SK-N-SH (cell line): ENCODE measurements at regions not wholly inside any gene's neighbourhood (a gene's known extent, or its start where the extent isn't known, plus 50 kb on each side); places are given as distances from the start of the nearest gene placed in this dataset.

Experiments used
- NFIC ChIP-seq: IDR thresholded peaks from 2 replicates; pipeline ENCODE4 v1.4.0; 2012; ENCODE audit warnings: borderline replicate concordance
- SIN3A ChIP-seq: IDR thresholded peaks from 2 replicates; pipeline ENCODE4 v1.6.1; 2012; ENCODE audit warnings: low read depth, mild to moderate bottlenecking, low read length, moderate library complexity, borderline replicate concordance
- TAF1 ChIP-seq: IDR thresholded peaks from 2 replicates; pipeline ENCODE4 v1.6.1; 2012; ENCODE audit warnings: low read depth, mild to moderate bottlenecking, low read length, moderate library complexity, borderline replicate concordance
- YY1 ChIP-seq: IDR thresholded peaks from 2 replicates; pipeline ENCODE4 v1.4.0; 2012; ENCODE audit warnings: low read depth, mild to moderate bottlenecking
- TF ChIP-seq, protein P1 (sequence below): fragments of 150-350 bp; IDR thresholded peaks from 2 replicates; pipeline ENCODE4 v1.6.1; 2017; ENCODE audit warnings: antibody characterized with exemption, low read length, low read depth, borderline replicate concordance
- TF ChIP-seq, protein P2 (sequence below): fragments of 200-600 bp; sonication (generic); IDR thresholded peaks from 2 replicates; pipeline ENCODE4 v1.6.1; 2017; ENCODE audit warnings: antibody characterized with exemption, mild to moderate bottlenecking, moderate library complexity

DNA sequence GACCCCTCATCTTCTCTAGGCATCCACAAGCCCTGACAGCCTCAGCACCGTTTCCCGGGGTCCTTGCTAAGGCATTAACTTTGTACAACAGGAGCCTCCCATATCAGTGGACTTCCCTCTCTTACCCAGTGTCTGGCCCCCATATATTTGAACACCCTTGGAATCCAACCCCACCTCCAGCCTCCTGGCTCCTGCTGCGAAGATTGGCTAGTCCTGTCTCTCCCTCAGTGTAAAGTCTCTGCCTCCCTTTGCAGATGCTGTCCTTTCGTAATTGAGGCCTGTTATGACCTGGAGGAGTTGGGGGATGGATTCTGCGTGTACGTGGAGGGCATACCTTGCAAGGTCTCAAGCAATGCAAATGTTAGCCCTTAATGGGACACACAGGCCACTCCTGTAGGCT is 413.7 kb downstream of the IRS2 start:
- no peak for TF ChIP-seq NFIC
- no peak for TF ChIP-seq SIN3A
- TF ChIP-seq, protein P1, sequence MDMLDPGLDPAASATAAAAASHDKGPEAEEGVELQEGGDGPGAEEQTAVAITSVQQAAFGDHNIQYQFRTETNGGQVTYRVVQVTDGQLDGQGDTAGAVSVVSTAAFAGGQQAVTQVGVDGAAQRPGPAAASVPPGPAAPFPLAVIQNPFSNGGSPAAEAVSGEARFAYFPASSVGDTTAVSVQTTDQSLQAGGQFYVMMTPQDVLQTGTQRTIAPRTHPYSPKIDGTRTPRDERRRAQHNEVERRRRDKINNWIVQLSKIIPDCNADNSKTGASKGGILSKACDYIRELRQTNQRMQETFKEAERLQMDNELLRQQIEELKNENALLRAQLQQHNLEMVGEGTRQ, result no peak
- TF ChIP-seq, protein P2, sequence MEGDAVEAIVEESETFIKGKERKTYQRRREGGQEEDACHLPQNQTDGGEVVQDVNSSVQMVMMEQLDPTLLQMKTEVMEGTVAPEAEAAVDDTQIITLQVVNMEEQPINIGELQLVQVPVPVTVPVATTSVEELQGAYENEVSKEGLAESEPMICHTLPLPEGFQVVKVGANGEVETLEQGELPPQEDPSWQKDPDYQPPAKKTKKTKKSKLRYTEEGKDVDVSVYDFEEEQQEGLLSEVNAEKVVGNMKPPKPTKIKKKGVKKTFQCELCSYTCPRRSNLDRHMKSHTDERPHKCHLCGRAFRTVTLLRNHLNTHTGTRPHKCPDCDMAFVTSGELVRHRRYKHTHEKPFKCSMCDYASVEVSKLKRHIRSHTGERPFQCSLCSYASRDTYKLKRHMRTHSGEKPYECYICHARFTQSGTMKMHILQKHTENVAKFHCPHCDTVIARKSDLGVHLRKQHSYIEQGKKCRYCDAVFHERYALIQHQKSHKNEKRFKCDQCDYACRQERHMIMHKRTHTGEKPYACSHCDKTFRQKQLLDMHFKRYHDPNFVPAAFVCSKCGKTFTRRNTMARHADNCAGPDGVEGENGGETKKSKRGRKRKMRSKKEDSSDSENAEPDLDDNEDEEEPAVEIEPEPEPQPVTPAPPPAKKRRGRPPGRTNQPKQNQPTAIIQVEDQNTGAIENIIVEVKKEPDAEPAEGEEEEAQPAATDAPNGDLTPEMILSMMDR, result no peak
- no peak for TF ChIP-seq TAF1
- TF ChIP-seq YY1, result no peak
